GM12892 (cell line): ENCODE measurements at regions not wholly inside any gene's neighbourhood (a gene's known extent, or its start where the extent isn't known, plus 50 kb on each side); places are given as distances from the start of the nearest gene placed in this dataset.

Source experiments
- POLR2A ChIP-seq: IDR thresholded peaks from 2 replicates; pipeline ENCODE4 v1.6.1; 2011; ENCODE audit warnings: low read depth, low read length, control low read depth
- POLR2AphosphoS5 ChIP-seq: IDR thresholded peaks from 2 replicates; pipeline ENCODE4 v1.6.1; 2011; ENCODE audit warnings: low read depth, low read length, control low read depth
- TAF1 ChIP-seq: IDR thresholded peaks from 2 replicates; pipeline ENCODE4 v1.6.1; 2011; ENCODE audit warnings: low read depth, mild to moderate bottlenecking, control low read depth, low read length, borderline replicate concordance

GRCh38 chr3:175932586-175932985 is 1073.5 kb downstream of the NAALADL2 start:
- TF ChIP-seq POLR2A (no peak), TAF1 (no peak), POLR2AphosphoS5 (no peak)
